Hepatocyte (in vitro differentiated cells): ENCODE measurements at regions not wholly inside any gene's neighbourhood (a gene's known extent, or its start where the extent isn't known, plus 50 kb on each side); places are given as distances from the start of the nearest gene placed in this dataset.

Source experiments
- DNase-seq: peaks from one replicate; pipeline ENCODE4 v3.0.0-alpha.2; 2016; ENCODE audit warnings: low spot score
- H2AFZ ChIP-seq: fragments of 200-600 bp; sonication (generic); 2 replicates; pipeline ENCODE4 v1.6.0; 2016; ENCODE audit warnings: antibody characterized with exemption, mild to moderate bottlenecking
- H3K27ac ChIP-seq: fragments of 200-600 bp; sonication (generic); 2 replicates; pipeline ENCODE4 v1.5.1; 2016; ENCODE audit warnings: mild to moderate bottlenecking
- H3K27me3 ChIP-seq: fragments of 200-600 bp; sonication (generic); 2 replicates; pipeline ENCODE4 v1.6.1; 2016
- H3K36me3 ChIP-seq: fragments of 200-600 bp; sonication (generic); replicated peaks from 2 replicates; pipeline ENCODE4 v1.5.1; 2016; ENCODE audit warnings: low read depth; ENCODE audit not compliant: insufficient read depth
- H3K4me1 ChIP-seq: fragments of 200-600 bp; sonication (generic); 2 replicates; pipeline ENCODE4 v1.5.1; 2016; ENCODE audit warnings: mild to moderate bottlenecking, moderate library complexity; ENCODE audit not compliant: insufficient read depth
- H3K4me2 ChIP-seq: fragments of 200-600 bp; sonication (generic); 2 replicates; pipeline ENCODE4 v1.6.0; 2016
- H3K4me3 ChIP-seq: fragments of 200-600 bp; sonication (generic); 2 replicates; pipeline ENCODE4 v1.5.1; 2016; ENCODE audit warnings: mild to moderate bottlenecking
- H3K79me2 ChIP-seq: fragments of 200-600 bp; sonication (generic); 2 replicates; pipeline ENCODE4 v1.6.0; 2017; ENCODE audit warnings: mild to moderate bottlenecking
- H3K9me2 ChIP-seq: fragments of 200-600 bp; sonication (generic); replicated peaks from 2 replicates; pipeline ENCODE4 v1.6.0; 2017; ENCODE audit warnings: mild to moderate bottlenecking; ENCODE audit not compliant: insufficient read depth
- H3K9me3 ChIP-seq: fragments of 200-600 bp; sonication (generic); 2 replicates; pipeline ENCODE4 v1.5.1; 2016; ENCODE audit warnings: low read depth, mild to moderate bottlenecking
- H4K20me1 ChIP-seq: fragments of 200-600 bp; sonication (generic); 2 replicates; pipeline ENCODE4 v1.6.0; 2016; ENCODE audit warnings: mild to moderate bottlenecking; ENCODE audit not compliant: insufficient read depth, poor library complexity, severe bottlenecking
- CTCF ChIP-seq: fragments of 200-600 bp; sonication (generic); IDR thresholded peaks from 2 replicates; pipeline ENCODE4 v1.5.1; 2016; ENCODE audit warnings: antibody characterized with exemption, mild to moderate bottlenecking; ENCODE audit not compliant: poor library complexity
- EZH2 ChIP-seq: fragments of 200-600 bp; sonication (generic); IDR thresholded peaks from 2 replicates; pipeline ENCODE4 v1.6.1; 2016; ENCODE audit warnings: antibody characterized with exemption, mild to moderate bottlenecking, borderline replicate concordance
- EZH2phosphoT487 ChIP-seq: fragments of 200-600 bp; sonication (generic); IDR thresholded peaks from one replicate; pipeline ENCODE4 v1.6.1; 2018; ENCODE audit warnings: antibody characterized with exemption, mild to moderate bottlenecking, low read depth, moderate library complexity; ENCODE audit not compliant: unreplicated experiment, severe bottlenecking
- WGBS: methylation state at CpG from one replicate; pipeline ENCODE4 v1.1.6; 2016; ENCODE audit warnings: low lambda C conversion rate; ENCODE audit errors: missing lambda C conversion rate; 5-methylcytosine and 5-hydroxymethylcytosine counted together

- Histone ChIP-seq H4K20me1 (no peaks in the 10 kb centered on the region), H3K27ac (no peak overlapping the region), H3K4me2 (no peak overlapping the region), H3K9me3 (no peaks in the 10 kb centered on the region), H3K4me1 (no peaks in the 10 kb centered on the region), H2AFZ (no peak overlapping the region), H3K27me3 (no peaks in the 10 kb centered on the region), H3K79me2 (no peaks in the 10 kb centered on the region), H3K9me2 (no peaks in the 10 kb centered on the region), H3K36me3 (no peaks in the 10 kb centered on the region), H3K4me3 (no peak overlapping the region)
- no peak for DNase-seq
- WGBS: 85% methylated on average over 4 of the region's 4 CpGs
- TF ChIP-seq EZH2: no peak
- TF ChIP-seq EZH2phosphoT487: no peak
- no peak for TF ChIP-seq CTCF
Observed at GRCh38 chr5:100690036-100690560, 154.9 kb downstream of the FAM174A start.

GRCh38 chr5:100691085-100691484, 155.9 kb downstream of the FAM174A start:
- H3K36me3 ChIP-seq: no peaks in the 10 kb centered on the region
- H3K27me3 ChIP-seq: no peaks in the 10 kb centered on the region
- H3K79me2 ChIP-seq: no peaks in the 10 kb centered on the region
- TF ChIP-seq EZH2phosphoT487 (no peak), EZH2 (no peak), CTCF (no peak)
- H3K4me1 ChIP-seq: no peaks in the 10 kb centered on the region
- H3K4me3 ChIP-seq: no peak overlapping the region
- no peak for DNase-seq
- no peak overlapping the region for H2AFZ ChIP-seq
- no peaks in the 10 kb centered on the region for H4K20me1 ChIP-seq
- H3K4me2 ChIP-seq: no peak overlapping the region
- H3K27ac ChIP-seq: no peak overlapping the region
- no peaks in the 10 kb centered on the region for H3K9me3 ChIP-seq
- no peaks in the 10 kb centered on the region for H3K9me2 ChIP-seq

GRCh38 chr5:100691548-100691947, 156.4 kb downstream of the FAM174A start:
- DNase-seq: no peak
- WGBS: 90% methylated on average over 1 of the region's 1 CpG
- no peak overlapping the region for H3K4me3 ChIP-seq
- H3K27me3 ChIP-seq: no peaks in the 10 kb centered on the region
- H3K9me3 ChIP-seq: no peaks in the 10 kb centered on the region
- H3K36me3 ChIP-seq: no peaks in the 10 kb centered on the region
- no peaks in the 10 kb centered on the region for H3K9me2 ChIP-seq
- H3K4me2 ChIP-seq: no peak overlapping the region
- no peak overlapping the region for H3K27ac ChIP-seq
- H3K79me2 ChIP-seq: no peaks in the 10 kb centered on the region
- H2AFZ ChIP-seq: no peak overlapping the region
- TF ChIP-seq EZH2 (no peak), EZH2phosphoT487 (no peak), CTCF (no peak)
- no peaks in the 10 kb centered on the region for H4K20me1 ChIP-seq
- no peaks in the 10 kb centered on the region for H3K4me1 ChIP-seq

- H4K20me1 ChIP-seq: no peaks in the 10 kb centered on the region
- no peak for TF ChIP-seq CTCF
- TF ChIP-seq EZH2phosphoT487: no peak
- no peak for TF ChIP-seq EZH2
Observed at GRCh38 chr5:100693481-100693880, 158.3 kb downstream of the FAM174A start.

More at GRCh38 chr5:100693481-100693880, 158.3 kb downstream of the FAM174A start:
- Histone ChIP-seq H3K36me3 (no peaks in the 10 kb centered on the region), H3K9me3 (no peaks in the 10 kb centered on the region), H3K4me2 (no peak overlapping the region), H3K27me3 (no peaks in the 10 kb centered on the region), H3K4me3 (no peak overlapping the region), H3K27ac (no peak overlapping the region), H3K9me2 (no peaks in the 10 kb centered on the region), H3K4me1 (no peaks in the 10 kb centered on the region), H3K79me2 (no peaks in the 10 kb centered on the region), H2AFZ (no peak overlapping the region)
- WGBS: 42% methylated on average over 1 of the region's 1 CpG
- no peak for DNase-seq
